SK-N-SH treated with all-trans-retinoic acid at 6 μM for 48 hours (cell line): ENCODE measurements at regions not wholly inside any gene's neighbourhood (a gene's known extent, or its start where the extent isn't known, plus 50 kb on each side); places are given as distances from the start of the nearest gene placed in this dataset.

Experiments used
- ATAC-seq: fragments of 200-7000 bp; cut with Tn5 transposase; 3 replicates; pipeline ENCODE4 v1.9.1; 2020; ENCODE audit warnings: mild to moderate bottlenecking, moderate library complexity
- BACH2 ChIP-seq: fragments of 250-450 bp; sonication (Bioruptor Pico); IDR thresholded peaks from 2 replicates; pipeline ENCODE4 v1.9.0; 2021; ENCODE audit warnings: mild to moderate bottlenecking, borderline replicate concordance
- CSDC2 ChIP-seq: fragments of 250-450 bp; sonication (Bioruptor Pico); IDR thresholded peaks from 2 replicates; pipeline ENCODE4 v1.5.0; 2020; ENCODE audit warnings: mild to moderate bottlenecking, moderate library complexity
- ESRRG ChIP-seq: fragments of 250-450 bp; sonication (Bioruptor Pico); IDR thresholded peaks from 2 replicates; pipeline ENCODE4 v1.6.1; 2021; ENCODE audit warnings: mild to moderate bottlenecking
- GLIS3 ChIP-seq: fragments of 250-450 bp; sonication (Bioruptor Pico); IDR thresholded peaks from 2 replicates; pipeline ENCODE4 v1.5.0; 2020; ENCODE audit warnings: mild to moderate bottlenecking, moderate library complexity
- ISL1 ChIP-seq: fragments of 250-450 bp; sonication (Bioruptor Pico); IDR thresholded peaks from 2 replicates; pipeline ENCODE4 v2.1.2; 2022; ENCODE audit warnings: mild to moderate bottlenecking, moderate library complexity
- OSR1 ChIP-seq: fragments of 250-450 bp; sonication (Bioruptor Pico); IDR thresholded peaks from 2 replicates; pipeline ENCODE4 v1.8.0; 2022; ENCODE audit warnings: moderate library complexity, mild to moderate bottlenecking, inconsistent platforms
- PPARA ChIP-seq: fragments of 250-450 bp; sonication (Bioruptor Pico); IDR thresholded peaks from 2 replicates; pipeline ENCODE4 v1.5.0; 2020; ENCODE audit warnings: mild to moderate bottlenecking, borderline replicate concordance
- RARB ChIP-seq: fragments of 250-450 bp; sonication (Bioruptor Pico); IDR thresholded peaks from 2 replicates; pipeline ENCODE4 v1.8.0; 2021; ENCODE audit warnings: mild to moderate bottlenecking, moderate library complexity
- SNAI2 ChIP-seq: fragments of 250-450 bp; sonication (Bioruptor Pico); IDR thresholded peaks from 2 replicates; pipeline ENCODE4 v1.5.0; 2020; ENCODE audit warnings: mild to moderate bottlenecking, moderate library complexity
- TCF4 ChIP-seq: fragments of 250-450 bp; sonication (Bioruptor Pico); IDR thresholded peaks from 2 replicates; pipeline ENCODE4 v1.8.0; 2021; ENCODE audit warnings: mild to moderate bottlenecking, moderate library complexity, borderline replicate concordance
- TOX ChIP-seq: fragments of 250-450 bp; sonication (Bioruptor Pico); IDR thresholded peaks from 2 replicates; pipeline ENCODE4 v1.8.0; 2021; ENCODE audit warnings: mild to moderate bottlenecking, moderate library complexity, borderline replicate concordance
- ZC3H10 ChIP-seq: fragments of 250-450 bp; sonication (Bioruptor Pico); IDR thresholded peaks from 2 replicates; pipeline ENCODE4 v1.5.1; 2021; ENCODE audit warnings: mild to moderate bottlenecking, moderate library complexity
- ZFP3 ChIP-seq: fragments of 250-450 bp; sonication (Bioruptor Pico); IDR thresholded peaks from 2 replicates; pipeline ENCODE4 v1.5.0; 2020; ENCODE audit warnings: mild to moderate bottlenecking, moderate library complexity
- ZFP30 ChIP-seq: fragments of 450-650 bp; formaldehyde crosslinking; IDR thresholded peaks from 2 replicates; pipeline ENCODE4 v1.5.0; 2022; ENCODE audit warnings: mild to moderate bottlenecking, moderate library complexity
- ZNF565 ChIP-seq: fragments of 450-650 bp; formaldehyde crosslinking; conservative IDR thresholded peaks from 2 replicates; pipeline ENCODE4 v1.5.0; 2020; ENCODE audit warnings: low read depth, mild to moderate bottlenecking, moderate library complexity
- ZNF70 ChIP-seq: fragments of 450-650 bp; formaldehyde crosslinking; IDR thresholded peaks from 2 replicates; pipeline ENCODE4 v1.5.0; 2020; ENCODE audit warnings: mild to moderate bottlenecking, moderate library complexity
- ZNF8 ChIP-seq: fragments of 450-650 bp; formaldehyde crosslinking; IDR thresholded peaks from 2 replicates; pipeline ENCODE4 v1.5.0; 2020; ENCODE audit warnings: mild to moderate bottlenecking, moderate library complexity
- TF ChIP-seq, protein P1 (sequence below): fragments of 250-450 bp; sonication (Bioruptor Pico); IDR thresholded peaks from 2 replicates; pipeline ENCODE4 v1.8.0; 2020; ENCODE audit warnings: mild to moderate bottlenecking, moderate library complexity, borderline replicate concordance
- TF ChIP-seq, protein P2 (sequence below): fragments of 250-450 bp; sonication (Bioruptor Pico); IDR thresholded peaks from 2 replicates; pipeline ENCODE4 v1.5.0; 2020; ENCODE audit warnings: mild to moderate bottlenecking, moderate library complexity

DNA sequence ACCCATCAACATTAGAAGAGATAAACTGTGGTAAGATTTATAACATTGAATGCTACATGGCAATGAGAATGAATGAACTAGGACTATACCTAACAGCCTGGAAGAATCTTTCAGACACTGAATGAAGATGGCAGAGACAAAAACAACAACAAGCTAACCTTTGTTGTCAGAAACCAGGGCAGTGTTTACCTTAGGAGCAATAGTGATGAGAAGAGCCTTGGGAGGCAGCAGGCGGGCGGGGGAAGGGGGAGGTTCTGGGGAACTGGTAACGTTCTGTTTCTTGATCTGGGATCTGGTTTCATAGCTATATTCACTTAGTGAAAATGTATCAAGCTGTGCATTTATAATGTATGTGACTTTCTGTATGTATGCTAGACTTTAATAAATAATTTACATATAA lies 139.0 kb upstream of the TNRC6C start:
- no peak for ATAC-seq
- no peak for TF ChIP-seq TCF4 (CRISPR knock-in tag)
- TF ChIP-seq, protein P1, sequence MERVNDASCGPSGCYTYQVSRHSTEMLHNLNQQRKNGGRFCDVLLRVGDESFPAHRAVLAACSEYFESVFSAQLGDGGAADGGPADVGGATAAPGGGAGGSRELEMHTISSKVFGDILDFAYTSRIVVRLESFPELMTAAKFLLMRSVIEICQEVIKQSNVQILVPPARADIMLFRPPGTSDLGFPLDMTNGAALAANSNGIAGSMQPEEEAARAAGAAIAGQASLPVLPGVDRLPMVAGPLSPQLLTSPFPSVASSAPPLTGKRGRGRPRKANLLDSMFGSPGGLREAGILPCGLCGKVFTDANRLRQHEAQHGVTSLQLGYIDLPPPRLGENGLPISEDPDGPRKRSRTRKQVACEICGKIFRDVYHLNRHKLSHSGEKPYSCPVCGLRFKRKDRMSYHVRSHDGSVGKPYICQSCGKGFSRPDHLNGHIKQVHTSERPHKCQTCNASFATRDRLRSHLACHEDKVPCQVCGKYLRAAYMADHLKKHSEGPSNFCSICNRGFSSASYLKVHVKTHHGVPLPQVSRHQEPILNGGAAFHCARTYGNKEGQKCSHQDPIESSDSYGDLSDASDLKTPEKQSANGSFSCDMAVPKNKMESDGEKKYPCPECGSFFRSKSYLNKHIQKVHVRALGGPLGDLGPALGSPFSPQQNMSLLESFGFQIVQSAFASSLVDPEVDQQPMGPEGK (CRISPR knock-in tag), result no peak
- TF ChIP-seq RARB (CRISPR knock-in tag), result no peak
- TF ChIP-seq ISL1 (CRISPR knock-in tag), result no peak
- no peak for TF ChIP-seq ZFP3 (CRISPR knock-in tag)

DNA sequence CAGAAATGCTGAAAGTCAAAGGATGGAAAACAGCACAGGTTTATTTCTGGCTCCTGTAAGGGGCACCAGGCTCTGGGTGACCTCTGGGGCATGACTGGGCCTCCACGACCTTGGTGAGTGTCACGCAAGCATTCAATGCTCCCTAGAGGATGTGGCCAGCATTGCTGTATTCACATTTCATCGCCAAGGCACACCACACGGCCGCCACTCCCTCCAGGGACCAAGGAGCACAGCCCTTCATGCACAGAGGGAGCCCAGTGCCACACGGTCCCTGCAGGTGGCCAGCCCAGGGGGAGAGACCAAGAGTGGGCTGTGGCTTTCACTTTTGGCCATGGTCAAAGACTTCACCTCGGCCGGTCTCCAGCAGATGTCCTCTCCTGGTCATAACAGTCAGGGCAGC lies 137.4 kb upstream of the TNRC6C start:
- ATAC-seq, result peak; percentile 58
- TF ChIP-seq ZNF565 (CRISPR knock-in tag) (no peak), TOX (no peak), ZNF70 (no peak), GLIS3 (CRISPR knock-in tag) (no peak), OSR1 (CRISPR knock-in tag) (no peak), PPARA (CRISPR knock-in tag) (no peak), TCF4 (CRISPR knock-in tag) (no peak), CSDC2 (CRISPR knock-in tag) (no peak), RARB (CRISPR knock-in tag) (no peak), ISL1 (CRISPR knock-in tag) (no peak)

DNA sequence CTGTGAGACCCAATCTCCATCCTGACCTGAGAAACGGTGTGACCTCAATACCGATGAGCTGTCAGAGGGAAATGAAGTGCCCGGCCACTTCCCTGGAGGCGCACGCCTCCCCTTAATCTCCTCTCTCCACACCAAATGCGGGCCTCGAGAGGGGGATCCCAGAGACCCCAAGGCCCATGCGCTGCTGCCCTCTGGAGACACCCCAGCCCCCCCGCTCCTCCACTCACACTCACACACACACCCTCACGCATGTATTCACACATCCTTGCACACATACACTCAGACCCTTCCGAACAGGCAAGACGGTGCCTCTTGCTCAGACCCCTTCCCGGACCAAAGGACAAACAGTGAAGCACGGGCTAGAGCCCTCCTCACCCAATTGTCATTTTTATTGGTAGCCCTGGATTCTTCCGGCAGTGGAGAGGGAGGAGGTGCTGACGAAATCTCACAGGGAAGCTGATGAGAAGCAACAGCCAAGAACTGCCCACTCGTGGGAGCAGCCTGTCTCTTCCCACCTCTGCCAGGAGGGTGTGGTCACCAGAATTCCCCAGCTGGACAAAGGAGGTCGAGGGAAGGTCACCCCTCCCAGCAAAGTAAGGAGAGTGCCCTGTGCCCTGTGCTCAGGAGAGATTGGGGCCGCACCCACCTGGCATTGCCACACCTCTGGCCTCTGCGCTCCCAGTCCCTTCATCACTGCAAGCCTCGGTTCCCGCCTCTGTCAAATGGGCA lies 136.0 kb upstream of the TNRC6C start:
- TF ChIP-seq CSDC2 (CRISPR knock-in tag) (no peak), ZC3H10 (no peak), PPARA (CRISPR knock-in tag) (no peak), ZNF8 (CRISPR knock-in tag) (no peak), SNAI2 (no peak)
- no peak for ATAC-seq

DNA sequence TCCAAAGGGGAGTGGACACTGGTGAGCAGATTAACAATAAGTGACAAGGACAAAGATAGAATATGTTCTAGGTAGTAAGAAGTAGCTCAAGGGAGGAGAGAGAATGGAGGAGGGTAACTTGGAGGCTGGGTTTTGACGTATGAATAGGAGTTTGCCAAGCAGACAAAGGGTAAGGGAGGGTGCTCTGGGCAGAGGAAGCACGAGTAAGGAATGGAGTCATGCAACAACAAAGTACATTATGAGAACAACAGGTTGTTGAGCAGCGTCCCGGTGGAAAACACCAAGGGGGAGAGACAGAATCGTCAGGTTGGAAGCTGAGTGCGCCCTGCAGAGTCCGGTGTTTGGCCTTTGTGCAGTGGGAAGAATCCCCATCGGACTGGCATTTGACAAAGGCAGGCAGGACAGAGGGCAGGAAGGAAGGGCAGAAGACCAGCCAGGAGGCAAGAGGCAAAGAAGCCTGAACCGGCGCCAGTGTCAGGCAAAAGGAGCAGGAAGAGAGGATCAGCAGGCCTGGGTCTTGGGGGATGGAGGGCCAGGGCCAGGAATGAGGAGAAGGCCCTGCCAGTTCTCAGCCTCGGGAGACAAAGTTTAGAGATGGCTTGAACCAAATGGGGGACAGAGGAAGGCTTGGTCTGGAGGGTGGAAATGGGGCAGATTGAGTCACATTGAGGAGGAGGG lies 134.3 kb upstream of the TNRC6C start:
- TF ChIP-seq BACH2 (CRISPR knock-in tag), result no peak
- TF ChIP-seq ZFP3 (CRISPR knock-in tag), result peak; percentile 99
- ATAC-seq, result no peak

DNA sequence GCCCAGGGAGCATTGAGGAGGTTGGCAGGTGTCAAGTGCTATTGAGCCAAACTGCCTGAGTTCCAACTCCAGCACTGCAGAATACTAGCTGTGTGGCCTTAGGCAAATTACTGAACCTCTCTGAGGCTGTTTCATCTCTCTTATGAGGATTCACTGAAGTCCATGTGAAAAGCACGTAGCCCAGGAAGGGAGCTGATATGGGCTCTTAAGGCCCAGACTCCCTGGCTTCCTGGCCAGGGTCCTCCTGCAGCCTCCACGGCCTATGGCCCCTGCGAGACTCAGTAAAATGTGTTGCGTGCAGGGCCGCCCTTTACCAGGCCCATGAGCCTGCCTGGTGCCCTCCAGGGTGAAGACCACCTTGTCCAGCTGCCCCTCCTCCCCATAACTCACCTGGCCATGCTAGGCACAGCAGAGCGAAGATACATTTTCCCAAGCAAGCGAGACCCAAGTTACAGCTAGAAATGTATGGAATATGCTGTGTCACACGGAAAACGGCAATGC lies 133.7 kb upstream of the TNRC6C start:
- ATAC-seq, result no peak
- TF ChIP-seq PPARA (CRISPR knock-in tag) (no peak), RARB (CRISPR knock-in tag) (no peak), TCF4 (CRISPR knock-in tag) (no peak), SNAI2 (no peak), ESRRG (CRISPR knock-in tag) (no peak), BACH2 (CRISPR knock-in tag) (no peak)

DNA sequence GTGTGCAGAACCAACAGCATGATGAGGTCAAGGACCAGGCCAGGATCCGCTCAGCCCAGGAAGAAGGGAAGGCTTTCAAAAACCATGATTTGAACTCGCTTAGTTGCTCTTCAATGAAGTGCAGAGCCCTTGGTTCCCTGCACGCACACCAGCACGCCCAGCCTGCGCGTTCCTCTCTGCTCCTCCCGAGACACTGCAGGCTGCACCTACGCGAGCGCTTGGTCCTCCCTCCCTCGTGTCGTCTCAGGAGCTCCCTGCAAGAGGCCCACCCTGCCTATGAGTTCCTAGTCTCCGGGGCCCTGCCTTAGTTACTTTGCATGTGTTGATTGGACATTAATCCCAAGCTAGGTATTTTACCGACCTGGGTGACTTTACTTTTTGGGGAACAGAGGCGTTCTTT lies 132.9 kb upstream of the TNRC6C start:
- ATAC-seq, result no peak
- TF ChIP-seq BACH2 (CRISPR knock-in tag) (no peak), ZFP3 (CRISPR knock-in tag) (no peak), PPARA (CRISPR knock-in tag) (no peak), ZNF565 (CRISPR knock-in tag) (no peak), ESRRG (CRISPR knock-in tag) (no peak), ZFP30 (CRISPR knock-in tag) (no peak), CSDC2 (CRISPR knock-in tag) (no peak)
- TF ChIP-seq, protein P2, sequence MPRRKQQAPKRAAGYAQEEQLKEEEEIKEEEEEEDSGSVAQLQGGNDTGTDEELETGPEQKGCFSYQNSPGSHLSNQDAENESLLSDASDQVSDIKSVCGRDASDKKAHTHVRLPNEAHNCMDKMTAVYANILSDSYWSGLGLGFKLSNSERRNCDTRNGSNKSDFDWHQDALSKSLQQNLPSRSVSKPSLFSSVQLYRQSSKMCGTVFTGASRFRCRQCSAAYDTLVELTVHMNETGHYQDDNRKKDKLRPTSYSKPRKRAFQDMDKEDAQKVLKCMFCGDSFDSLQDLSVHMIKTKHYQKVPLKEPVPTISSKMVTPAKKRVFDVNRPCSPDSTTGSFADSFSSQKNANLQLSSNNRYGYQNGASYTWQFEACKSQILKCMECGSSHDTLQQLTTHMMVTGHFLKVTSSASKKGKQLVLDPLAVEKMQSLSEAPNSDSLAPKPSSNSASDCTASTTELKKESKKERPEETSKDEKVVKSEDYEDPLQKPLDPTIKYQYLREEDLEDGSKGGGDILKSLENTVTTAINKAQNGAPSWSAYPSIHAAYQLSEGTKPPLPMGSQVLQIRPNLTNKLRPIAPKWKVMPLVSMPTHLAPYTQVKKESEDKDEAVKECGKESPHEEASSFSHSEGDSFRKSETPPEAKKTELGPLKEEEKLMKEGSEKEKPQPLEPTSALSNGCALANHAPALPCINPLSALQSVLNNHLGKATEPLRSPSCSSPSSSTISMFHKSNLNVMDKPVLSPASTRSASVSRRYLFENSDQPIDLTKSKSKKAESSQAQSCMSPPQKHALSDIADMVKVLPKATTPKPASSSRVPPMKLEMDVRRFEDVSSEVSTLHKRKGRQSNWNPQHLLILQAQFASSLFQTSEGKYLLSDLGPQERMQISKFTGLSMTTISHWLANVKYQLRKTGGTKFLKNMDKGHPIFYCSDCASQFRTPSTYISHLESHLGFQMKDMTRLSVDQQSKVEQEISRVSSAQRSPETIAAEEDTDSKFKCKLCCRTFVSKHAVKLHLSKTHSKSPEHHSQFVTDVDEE (CRISPR knock-in tag), result no peak
- TF ChIP-seq, all 23 proteins: peak for 0
